ENCODE measurements at regions not wholly inside any gene's neighbourhood (a gene's known extent, or its start where the extent isn't known, plus 50 kb on each side); places are given as distances from the start of the nearest gene placed in this dataset.

DNA sequence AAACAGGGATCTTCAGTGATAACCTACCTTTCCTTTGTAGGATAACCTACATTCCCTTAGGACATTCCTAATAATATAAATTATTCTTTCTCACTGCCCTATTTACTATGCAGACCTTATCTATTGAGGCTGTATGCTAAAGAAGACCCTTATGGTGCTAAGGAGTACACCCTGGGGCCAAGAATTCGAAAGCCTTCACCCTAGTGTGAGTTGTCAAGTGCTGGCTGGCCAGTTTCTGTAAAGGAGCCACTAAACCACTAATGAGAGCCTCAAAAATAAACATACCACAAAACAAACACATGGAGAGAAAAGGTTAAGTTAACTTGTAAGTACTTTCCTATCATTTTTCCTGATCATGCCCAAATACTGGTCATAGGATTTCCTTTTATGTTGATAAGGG lies 315.0 kb upstream of the CAMK1G start:
- TF ChIP-seq FOXP2 (optimal IDR thresholded peaks at IDR 0.05; ENCODE audit: borderline replicate concordance, extremely low read depth, extremely low read length, insufficient read depth): no peak
- TF ChIP-seq SIN3A (IDR thresholded peaks at IDR 0.05; ENCODE audit: borderline replicate concordance, insufficient read depth, low read length): no peak
- no peak for TF ChIP-seq POLR2AphosphoS5 (IDR thresholded peaks at IDR 0.05; ENCODE audit: low read depth, low read length)
- TF ChIP-seq, protein P1, sequence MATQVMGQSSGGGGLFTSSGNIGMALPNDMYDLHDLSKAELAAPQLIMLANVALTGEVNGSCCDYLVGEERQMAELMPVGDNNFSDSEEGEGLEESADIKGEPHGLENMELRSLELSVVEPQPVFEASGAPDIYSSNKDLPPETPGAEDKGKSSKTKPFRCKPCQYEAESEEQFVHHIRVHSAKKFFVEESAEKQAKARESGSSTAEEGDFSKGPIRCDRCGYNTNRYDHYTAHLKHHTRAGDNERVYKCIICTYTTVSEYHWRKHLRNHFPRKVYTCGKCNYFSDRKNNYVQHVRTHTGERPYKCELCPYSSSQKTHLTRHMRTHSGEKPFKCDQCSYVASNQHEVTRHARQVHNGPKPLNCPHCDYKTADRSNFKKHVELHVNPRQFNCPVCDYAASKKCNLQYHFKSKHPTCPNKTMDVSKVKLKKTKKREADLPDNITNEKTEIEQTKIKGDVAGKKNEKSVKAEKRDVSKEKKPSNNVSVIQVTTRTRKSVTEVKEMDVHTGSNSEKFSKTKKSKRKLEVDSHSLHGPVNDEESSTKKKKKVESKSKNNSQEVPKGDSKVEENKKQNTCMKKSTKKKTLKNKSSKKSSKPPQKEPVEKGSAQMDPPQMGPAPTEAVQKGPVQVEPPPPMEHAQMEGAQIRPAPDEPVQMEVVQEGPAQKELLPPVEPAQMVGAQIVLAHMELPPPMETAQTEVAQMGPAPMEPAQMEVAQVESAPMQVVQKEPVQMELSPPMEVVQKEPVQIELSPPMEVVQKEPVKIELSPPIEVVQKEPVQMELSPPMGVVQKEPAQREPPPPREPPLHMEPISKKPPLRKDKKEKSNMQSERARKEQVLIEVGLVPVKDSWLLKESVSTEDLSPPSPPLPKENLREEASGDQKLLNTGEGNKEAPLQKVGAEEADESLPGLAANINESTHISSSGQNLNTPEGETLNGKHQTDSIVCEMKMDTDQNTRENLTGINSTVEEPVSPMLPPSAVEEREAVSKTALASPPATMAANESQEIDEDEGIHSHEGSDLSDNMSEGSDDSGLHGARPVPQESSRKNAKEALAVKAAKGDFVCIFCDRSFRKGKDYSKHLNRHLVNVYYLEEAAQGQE (IDR thresholded peaks at IDR 0.05; ENCODE audit: insufficient read depth in 1 of 2, low read depth in 2 of 2, low read length in 2 of 2): no peak

DNA sequence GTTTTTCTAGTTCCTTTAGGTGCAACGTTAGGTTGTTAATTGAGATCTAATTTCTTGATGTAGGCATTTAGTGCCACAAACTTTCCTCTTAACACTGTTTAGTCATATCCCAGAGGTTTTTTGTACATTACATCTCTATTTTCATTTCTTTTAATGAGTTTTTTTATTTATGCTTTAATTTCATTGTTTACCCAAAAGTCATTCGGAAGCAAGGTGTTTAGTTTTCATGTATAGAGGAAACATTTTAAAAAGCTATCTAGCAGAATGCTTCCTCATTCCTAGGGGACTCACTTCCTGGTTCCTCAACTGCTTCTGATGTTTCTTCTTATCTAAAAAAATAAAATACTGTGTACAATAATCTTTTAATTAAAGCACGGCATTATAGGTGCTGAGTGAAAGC lies 307.2 kb upstream of the CAMK1G start:
- TF ChIP-seq, protein P1 (IDR thresholded peaks at IDR 0.05; ENCODE audit: insufficient read depth in 1 of 2, low read depth in 2 of 2, low read length in 2 of 2): no peak
- TF ChIP-seq FOXP2 (optimal IDR thresholded peaks at IDR 0.05; ENCODE audit: borderline replicate concordance, extremely low read depth, extremely low read length, insufficient read depth): no peak
- TF ChIP-seq TAF1 (IDR thresholded peaks at IDR 0.05; ENCODE audit: borderline replicate concordance, insufficient read depth, low read length): no peak
- no peak for TF ChIP-seq POLR2AphosphoS5 (IDR thresholded peaks at IDR 0.05; ENCODE audit: low read depth, low read length)
- no peak for TF ChIP-seq SIN3A (IDR thresholded peaks at IDR 0.05; ENCODE audit: borderline replicate concordance, insufficient read depth, low read length)

DNA sequence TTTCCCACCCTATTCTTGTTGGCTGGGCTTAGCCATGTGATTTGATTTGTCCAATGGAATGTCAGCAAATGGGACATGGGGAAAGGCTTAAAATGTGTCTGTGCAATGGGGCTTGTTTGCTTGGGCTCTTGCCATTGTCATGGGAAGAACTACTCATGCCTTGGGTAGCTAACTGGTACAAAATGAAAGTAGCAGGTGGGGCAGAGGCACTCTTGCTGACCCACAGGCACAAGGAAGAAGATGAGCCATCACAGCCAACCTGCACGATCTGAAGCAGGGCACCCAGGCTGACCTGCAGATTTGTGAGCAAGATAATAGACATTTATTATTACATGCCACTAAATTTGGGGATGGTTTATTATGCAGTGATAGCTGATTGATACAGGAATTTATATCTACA lies 305.9 kb upstream of the CAMK1G start:
- no peak for TF ChIP-seq TAF1 (IDR thresholded peaks at IDR 0.05; ENCODE audit: borderline replicate concordance, insufficient read depth, low read length)
- no peak for TF ChIP-seq FOXP2 (optimal IDR thresholded peaks at IDR 0.05; ENCODE audit: borderline replicate concordance, extremely low read depth, extremely low read length, insufficient read depth)
- no peak for TF ChIP-seq POLR2AphosphoS5 (IDR thresholded peaks at IDR 0.05; ENCODE audit: low read depth, low read length)
- no peak for TF ChIP-seq SIN3A (IDR thresholded peaks at IDR 0.05; ENCODE audit: borderline replicate concordance, insufficient read depth, low read length)
- TF ChIP-seq, protein P1 (IDR thresholded peaks at IDR 0.05; ENCODE audit: insufficient read depth in 1 of 2, low read depth in 2 of 2, low read length in 2 of 2): no peak

DNA sequence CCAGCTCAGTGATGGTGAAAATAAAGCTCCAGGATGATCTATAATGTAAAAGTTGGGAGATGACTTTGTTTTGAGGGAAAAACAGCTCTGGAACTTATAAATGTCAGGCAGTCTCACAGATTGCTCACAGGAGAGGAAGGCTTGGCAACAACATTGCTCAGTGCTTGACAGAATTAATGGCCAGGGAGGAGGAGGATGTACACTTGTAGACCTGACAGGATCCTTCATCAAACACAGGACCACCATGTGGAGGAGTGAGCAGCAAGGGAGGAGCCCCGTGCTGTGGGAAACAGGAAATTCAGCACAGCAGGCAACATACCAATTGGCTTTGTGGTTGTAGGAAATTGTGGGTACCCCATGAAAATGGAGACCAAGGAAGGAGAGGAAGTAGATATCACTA lies 291.8 kb upstream of the CAMK1G start:
- TF ChIP-seq, protein P1 (IDR thresholded peaks at IDR 0.05; ENCODE audit: insufficient read depth in 1 of 2, low read depth in 2 of 2, low read length in 2 of 2): no peak
- TF ChIP-seq TAF1 (IDR thresholded peaks at IDR 0.05; ENCODE audit: borderline replicate concordance, insufficient read depth, low read length) (no peak), POLR2AphosphoS5 (IDR thresholded peaks at IDR 0.05; ENCODE audit: low read depth, low read length) (no peak), FOXP2 (optimal IDR thresholded peaks at IDR 0.05; ENCODE audit: borderline replicate concordance, extremely low read depth, extremely low read length, insufficient read depth) (no peak), SIN3A (IDR thresholded peaks at IDR 0.05; ENCODE audit: borderline replicate concordance, insufficient read depth, low read length) (no peak)

Data from PFSK-1 (cell line).